ENCODE measurements at regions not wholly inside any gene's neighbourhood (a gene's known extent, or its start where the extent isn't known, plus 50 kb on each side); places are given as distances from the start of the nearest gene placed in this dataset.

GRCh38 chr6:12221856-12222255, 68.3 kb upstream of the EDN1 start:
- no peaks in the 10 kb centered on the region for H3K27me3 ChIP-seq
- no peaks in the 10 kb centered on the region for H3K9me3 ChIP-seq
- no peak for DNase-seq

GRCh38 chr6:12222405-12223366, 67.5 kb upstream of the EDN1 start:
- Histone ChIP-seq H3K27me3 (no peaks in the 10 kb centered on the region), H3K36me3 (no peaks in the 10 kb centered on the region), H3K4me1 (no peaks in the 10 kb centered on the region), H3K9me3 (no peaks in the 10 kb centered on the region), H3K4me3 (ENCODE audit: low read depth, low read length) (no peak overlapping the region)
- no peak for DNase-seq
- TF ChIP-seq CTCF (IDR thresholded peaks at IDR 0.05; ENCODE audit: low read depth, low read length) = no peak

More at GRCh38 chr6:12221856-12222255, 68.3 kb upstream of the EDN1 start:
- no peak overlapping the region for H3K4me3 ChIP-seq (ENCODE audit: low read depth, low read length)
- no peak for TF ChIP-seq CTCF (IDR thresholded peaks at IDR 0.05; ENCODE audit: low read depth, low read length)
- no peaks in the 10 kb centered on the region for H3K4me1 ChIP-seq
- H3K36me3 ChIP-seq = no peaks in the 10 kb centered on the region

- no peak for DNase-seq
- Histone ChIP-seq H3K9me3 (no peaks in the 10 kb centered on the region), H3K4me3 (ENCODE audit: low read depth, low read length) (no peak overlapping the region), H3K36me3 (no peaks in the 10 kb centered on the region), H3K4me1 (no peaks in the 10 kb centered on the region), H3K27me3 (peaks cover 3% of the 10 kb centered on the region; the same call in 1 of the 2 replicates)
- no peak for TF ChIP-seq CTCF (IDR thresholded peaks at IDR 0.05; ENCODE audit: low read depth, low read length)
Measured at GRCh38 chr6:12223383-12223782, 66.8 kb upstream of the EDN1 start.

- Histone ChIP-seq H3K36me3 (no peaks in the 10 kb centered on the region), H3K9me3 (no peaks in the 10 kb centered on the region), H3K4me1 (no peaks in the 10 kb centered on the region), H3K27me3 (peaks cover 6% of the 10 kb centered on the region; the same call in 1 of the 2 replicates), H3K4me3 (ENCODE audit: low read depth, low read length) (no peak overlapping the region)
- TF ChIP-seq CTCF (IDR thresholded peaks at IDR 0.05; ENCODE audit: low read depth, low read length) = no peak
- no peak for DNase-seq
Measured at GRCh38 chr6:12224251-12224650, 65.9 kb upstream of the EDN1 start.

DNA sequence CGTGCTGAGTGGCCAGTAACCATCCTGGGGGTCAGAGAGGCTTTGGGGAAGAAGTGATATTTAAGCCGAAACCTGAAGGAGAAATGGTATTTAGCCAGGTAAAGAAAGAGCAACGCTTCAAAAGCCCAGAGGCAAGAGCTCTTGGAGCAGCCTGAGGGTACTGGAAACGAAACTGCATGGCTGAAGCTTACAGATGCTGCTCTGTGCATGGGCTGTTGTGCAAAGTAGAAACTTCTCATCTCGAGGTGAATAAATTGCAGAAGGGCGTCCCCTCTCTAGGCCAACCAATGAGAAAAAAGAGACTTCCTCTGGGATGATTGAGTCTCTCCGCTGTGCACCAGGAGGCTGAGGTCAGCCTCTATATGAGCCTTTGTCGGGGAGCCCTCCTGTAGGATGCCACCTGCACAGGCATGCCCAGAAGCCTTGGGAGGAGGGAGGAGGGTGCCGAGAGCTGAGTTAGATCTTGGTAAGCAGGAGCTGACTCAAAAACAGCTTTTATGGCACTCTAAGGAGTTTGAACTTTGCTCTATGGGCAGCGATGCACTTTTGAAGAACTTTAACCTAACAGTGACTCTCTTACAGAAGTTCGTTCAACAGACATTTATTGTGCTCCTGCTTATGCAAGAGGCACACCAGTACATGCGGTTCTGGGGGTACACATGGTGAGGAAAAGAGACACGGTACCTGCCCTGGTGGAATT, 61.6 kb upstream of the EDN1 start:
- Histone ChIP-seq H3K9me3 (no peaks in the 10 kb centered on the region), H3K27me3 (peaks cover 6% of the 10 kb centered on the region; the same call in 1 of the 2 replicates), H3K36me3 (no peaks in the 10 kb centered on the region), H3K4me3 (ENCODE audit: low read depth, low read length) (no peak overlapping the region), H3K4me1 (no peaks in the 10 kb centered on the region)
- TF ChIP-seq CTCF (IDR thresholded peaks at IDR 0.05; ENCODE audit: low read depth, low read length) = no peak
- no peak for DNase-seq
